ENCODE measurements at regions not wholly inside any gene's neighbourhood (a gene's known extent, or its start where the extent isn't known, plus 50 kb on each side); places are given as distances from the start of the nearest gene placed in this dataset.

- TF ChIP-seq MYC (IDR thresholded peaks at IDR 0.05; ENCODE audit: insufficient read depth, insufficient read length, insufficient replicate concordance, low read length, severe bottlenecking) (no peak), POLR2A (IDR thresholded peaks at IDR 0.05; ENCODE audit: low read depth, low read length) (no peak), SREBF2 (IDR thresholded peaks at IDR 0.05; ENCODE audit: low read length) (no peak)
These were observed 179.7 kb downstream of the SPRY2 start for GRCh38 chr13:80161219-80161618.

Data from GM12878 (cell line).